ENCODE measurements at regions not wholly inside any gene's neighbourhood (a gene's known extent, or its start where the extent isn't known, plus 50 kb on each side); places are given as distances from the start of the nearest gene placed in this dataset.

DNA sequence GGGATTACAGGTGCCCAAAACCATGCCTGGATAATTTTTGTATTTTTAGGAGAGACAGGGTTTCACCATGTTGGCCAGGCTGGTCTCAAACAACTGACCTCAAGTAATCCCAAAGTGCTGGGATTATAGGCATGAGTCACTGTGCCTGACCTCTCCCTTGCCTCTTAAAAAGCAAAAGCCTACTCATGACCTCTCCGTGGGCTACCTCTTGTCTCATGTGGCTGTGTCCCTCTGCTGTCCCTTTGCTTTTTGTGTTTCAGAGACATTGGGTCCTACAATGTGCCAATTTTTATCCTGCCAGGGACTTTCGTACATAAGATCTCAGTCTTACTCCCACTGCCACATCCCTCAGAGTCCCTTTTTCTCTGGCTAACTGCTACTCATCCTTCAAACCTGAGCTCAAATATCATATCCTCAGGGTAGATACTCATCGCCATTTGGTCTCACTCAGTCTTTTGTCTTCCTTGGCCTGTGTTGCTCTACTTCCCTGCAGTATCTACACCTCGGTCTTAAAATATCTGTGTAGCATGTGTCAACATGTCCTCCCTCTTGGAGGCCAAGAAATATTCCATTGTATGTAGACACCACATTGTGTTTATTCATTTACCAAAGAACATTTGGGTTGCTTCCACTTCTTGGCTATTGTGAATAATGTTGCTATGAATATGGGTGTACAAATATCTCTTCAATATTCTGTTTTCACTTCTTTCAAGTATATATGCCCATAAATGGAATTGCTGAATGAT is 465.0 kb upstream of the KLF6 start:
- WGBS (ENCODE audit: insufficient coverage) = 93% methylated on average over 4 of the region's 4 CpGs
- DNase-seq (ENCODE audit: low read depth in 4 of 6, low spot score in 6 of 6) = no peak
- Histone ChIP-seq H3K4me3 (ENCODE audit: low read depth, low read length) (no peak overlapping the region), H3K27ac (ENCODE audit: low read depth, low read length) (no peak overlapping the region), H3K9me3 (ENCODE audit: control insufficient read depth, insufficient read depth, low read length) (no peaks in the 10 kb centered on the region), H3K36me3 (ENCODE audit: control insufficient read depth, insufficient read depth, low read length) (no peaks in the 10 kb centered on the region), H3K4me1 (ENCODE audit: control insufficient read depth, insufficient read depth, low read length) (no peaks in the 10 kb centered on the region), H3K27me3 (ENCODE audit: control insufficient read depth, insufficient read depth, low read length) (no peaks in the 10 kb centered on the region)

DNA sequence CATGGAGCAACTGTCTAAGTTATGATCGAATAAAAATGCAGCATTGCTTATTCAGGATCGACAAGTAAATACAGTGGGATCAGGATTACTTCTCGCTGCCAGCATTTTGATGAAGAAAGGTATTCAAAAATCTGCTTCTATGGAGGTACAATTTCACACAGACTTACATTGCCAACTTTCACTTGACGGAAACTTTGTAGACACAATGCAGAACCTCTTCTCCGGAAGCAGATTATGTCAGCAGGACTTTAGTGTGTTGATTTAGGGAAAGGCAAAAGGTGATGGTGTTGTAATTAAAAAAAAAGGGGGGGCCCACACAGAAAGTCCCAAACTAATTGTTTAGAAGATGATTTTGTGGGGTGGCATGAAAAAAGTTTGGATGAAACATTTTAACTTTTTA is 462.4 kb upstream of the KLF6 start:
- Histone ChIP-seq H3K36me3 (ENCODE audit: control insufficient read depth, insufficient read depth, low read length) (no peaks in the 10 kb centered on the region), H3K27me3 (ENCODE audit: control insufficient read depth, insufficient read depth, low read length) (no peaks in the 10 kb centered on the region), H3K4me3 (ENCODE audit: low read depth, low read length) (no peak overlapping the region), H3K9me3 (ENCODE audit: control insufficient read depth, insufficient read depth, low read length) (no peaks in the 10 kb centered on the region), H3K27ac (ENCODE audit: low read depth, low read length) (no peak overlapping the region), H3K4me1 (ENCODE audit: control insufficient read depth, insufficient read depth, low read length) (no peaks in the 10 kb centered on the region)
- WGBS (ENCODE audit: insufficient coverage) = 95% methylated on average over 4 of the region's 5 CpGs
- no peak for DNase-seq (ENCODE audit: low read depth in 4 of 6, low spot score in 6 of 6)

DNA sequence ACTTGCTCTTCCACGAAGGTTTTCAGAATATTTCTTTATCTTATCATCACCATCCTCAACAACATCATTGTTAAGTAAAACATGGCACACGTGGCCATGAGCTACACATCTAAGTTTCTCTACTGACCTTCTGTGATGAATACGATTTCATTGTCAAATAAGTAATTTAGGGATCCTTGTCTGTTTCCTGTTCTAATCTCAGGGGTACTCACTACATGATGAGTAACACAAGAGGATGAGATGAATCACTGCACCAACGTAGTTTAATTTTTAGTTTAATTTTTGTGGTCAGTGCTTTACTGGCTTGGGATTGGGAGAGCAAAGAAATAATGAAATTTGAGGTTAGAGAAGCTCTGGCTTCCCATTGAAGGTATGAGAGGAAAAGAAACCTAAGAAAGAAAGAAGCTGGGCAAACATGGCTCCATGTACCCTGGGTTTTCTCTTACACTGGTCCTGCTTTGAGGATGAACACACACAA is 461.9 kb upstream of the KLF6 start:
- 82% methylated on average over 4 of the region's 4 CpGs for WGBS (ENCODE audit: insufficient coverage)
- H3K9me3 ChIP-seq (ENCODE audit: control insufficient read depth, insufficient read depth, low read length) = no peaks in the 10 kb centered on the region
- no peak for DNase-seq (ENCODE audit: low read depth in 4 of 6, low spot score in 6 of 6)
- H3K27me3 ChIP-seq (ENCODE audit: control insufficient read depth, insufficient read depth, low read length) = no peaks in the 10 kb centered on the region
- no peaks in the 10 kb centered on the region for H3K4me1 ChIP-seq (ENCODE audit: control insufficient read depth, insufficient read depth, low read length)
- no peaks in the 10 kb centered on the region for H3K36me3 ChIP-seq (ENCODE audit: control insufficient read depth, insufficient read depth, low read length)
- H3K4me3 ChIP-seq (ENCODE audit: low read depth, low read length) = no peak overlapping the region
- no peak overlapping the region for H3K27ac ChIP-seq (ENCODE audit: low read depth, low read length)

DNA sequence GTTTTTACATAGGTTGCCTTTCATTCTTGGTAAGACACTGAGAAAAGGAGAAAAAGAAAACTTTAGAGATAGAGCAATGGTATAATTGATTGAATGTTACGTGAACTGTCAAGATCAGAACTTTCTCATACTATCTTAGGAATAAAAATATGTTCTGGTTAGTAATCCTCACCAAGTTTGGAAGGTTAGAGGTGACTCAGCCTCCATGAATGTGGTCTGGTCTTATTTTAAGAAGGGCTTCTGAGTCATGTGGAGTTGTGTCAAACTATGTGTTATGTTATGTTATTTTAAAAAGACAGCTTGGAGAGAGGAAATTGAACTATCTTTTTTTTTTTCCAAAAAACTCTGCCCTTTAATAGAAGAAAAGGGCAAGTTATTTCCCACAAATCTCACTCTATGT is 458.6 kb upstream of the KLF6 start:
- Histone ChIP-seq H3K4me1 (ENCODE audit: control insufficient read depth, insufficient read depth, low read length) (no peaks in the 10 kb centered on the region), H3K27ac (ENCODE audit: low read depth, low read length) (peak overlapping the region; percentile 87), H3K9me3 (ENCODE audit: control insufficient read depth, insufficient read depth, low read length) (no peaks in the 10 kb centered on the region), H3K27me3 (ENCODE audit: control insufficient read depth, insufficient read depth, low read length) (no peaks in the 10 kb centered on the region), H3K4me3 (ENCODE audit: low read depth, low read length) (no peak overlapping the region), H3K36me3 (ENCODE audit: control insufficient read depth, insufficient read depth, low read length) (no peaks in the 10 kb centered on the region)
- no CpG with 5 or more reads among the region's 1 CpG for WGBS (ENCODE audit: insufficient coverage)
- no peak for DNase-seq (ENCODE audit: low read depth in 4 of 6, low spot score in 6 of 6)

GRCh38 chr10:4243169-4243568 is 458.2 kb upstream of the KLF6 start:
- Histone ChIP-seq H3K4me3 (ENCODE audit: low read depth, low read length) (no peak overlapping the region), H3K27ac (ENCODE audit: low read depth, low read length) (peak overlapping the region; percentile 87), H3K4me1 (ENCODE audit: control insufficient read depth, insufficient read depth, low read length) (no peaks in the 10 kb centered on the region), H3K27me3 (ENCODE audit: control insufficient read depth, insufficient read depth, low read length) (no peaks in the 10 kb centered on the region), H3K36me3 (ENCODE audit: control insufficient read depth, insufficient read depth, low read length) (no peaks in the 10 kb centered on the region), H3K9me3 (ENCODE audit: control insufficient read depth, insufficient read depth, low read length) (no peaks in the 10 kb centered on the region)
- no CpG with 5 or more reads among the region's 6 CpGs for WGBS (ENCODE audit: insufficient coverage)
- DNase-seq (ENCODE audit: low read depth in 4 of 6, low spot score in 6 of 6) = no peak

DNA sequence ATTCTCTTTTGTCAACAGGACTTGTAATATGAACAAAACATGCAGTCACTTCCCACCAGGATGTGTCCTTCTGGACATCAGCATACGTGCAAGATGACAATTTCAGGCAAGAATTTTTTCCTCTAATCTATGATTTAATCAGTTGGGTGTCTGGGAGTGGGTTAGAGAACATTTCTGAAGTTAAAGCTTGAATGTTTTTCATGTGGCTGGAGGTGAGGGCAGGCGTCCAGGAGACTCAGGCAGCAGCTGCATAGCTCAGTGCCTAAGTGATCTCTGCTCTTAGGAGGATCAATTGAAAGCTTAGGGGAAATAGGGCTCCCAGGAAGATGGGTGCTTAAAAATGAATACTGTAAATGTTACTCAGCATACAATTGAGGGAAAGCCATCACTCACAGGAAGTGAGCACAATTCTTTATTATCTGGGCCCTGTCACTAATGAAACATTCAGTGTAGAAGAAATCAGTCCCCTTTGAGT is 457.6 kb upstream of the KLF6 start:
- Histone ChIP-seq H3K4me1 (ENCODE audit: control insufficient read depth, insufficient read depth, low read length) (no peaks in the 10 kb centered on the region), H3K27ac (ENCODE audit: low read depth, low read length) (peak overlapping the region; percentile 87), H3K4me3 (ENCODE audit: low read depth, low read length) (no peak overlapping the region), H3K36me3 (ENCODE audit: control insufficient read depth, insufficient read depth, low read length) (no peaks in the 10 kb centered on the region), H3K9me3 (ENCODE audit: control insufficient read depth, insufficient read depth, low read length) (no peaks in the 10 kb centered on the region), H3K27me3 (ENCODE audit: control insufficient read depth, insufficient read depth, low read length) (no peaks in the 10 kb centered on the region)
- DNase-seq (ENCODE audit: low read depth in 4 of 6, low spot score in 6 of 6) = peak in 2 of 6 donors; percentile 11 to 57
- WGBS (ENCODE audit: insufficient coverage) = 29% methylated on average over 1 of the region's 2 CpGs

DNA sequence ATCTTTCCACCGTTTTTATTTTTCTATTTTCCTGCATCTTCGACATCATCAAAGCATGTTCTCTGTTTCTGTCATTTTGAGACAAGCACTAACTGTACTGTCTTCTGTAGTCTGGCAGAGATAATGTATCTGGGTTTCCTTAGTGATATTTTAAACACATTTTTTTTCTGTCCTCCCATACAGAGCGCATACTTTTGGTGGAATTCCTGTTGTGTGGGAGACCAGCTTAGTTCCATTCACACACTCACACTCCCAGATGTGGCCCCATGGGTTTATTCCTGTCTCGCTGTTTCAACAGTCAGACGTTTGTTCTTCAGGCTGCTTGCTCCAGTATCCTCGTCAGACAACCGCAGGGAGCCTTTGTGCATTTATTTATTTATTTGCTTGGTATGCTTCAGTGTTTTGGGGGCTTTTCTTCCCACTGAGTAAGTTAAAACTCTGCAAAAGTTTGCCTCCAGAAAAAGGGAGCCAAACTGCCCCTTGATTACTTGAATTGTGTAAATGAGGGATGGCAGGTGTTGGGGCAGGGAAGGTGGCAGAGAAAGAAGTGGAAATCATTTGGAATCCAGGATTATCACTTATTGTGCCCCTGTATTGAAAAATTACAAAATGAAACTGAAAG is 456.8 kb upstream of the KLF6 start:
- Histone ChIP-seq H3K4me1 (ENCODE audit: control insufficient read depth, insufficient read depth, low read length) (no peaks in the 10 kb centered on the region), H3K4me3 (ENCODE audit: low read depth, low read length) (peak overlapping the region; percentile 1), H3K27me3 (ENCODE audit: control insufficient read depth, insufficient read depth, low read length) (no peaks in the 10 kb centered on the region), H3K27ac (ENCODE audit: low read depth, low read length) (peak overlapping the region; percentile 87), H3K9me3 (ENCODE audit: control insufficient read depth, insufficient read depth, low read length) (no peaks in the 10 kb centered on the region), H3K36me3 (ENCODE audit: control insufficient read depth, insufficient read depth, low read length) (no peaks in the 10 kb centered on the region)
- whole genome bisulfite sequencing (ENCODE audit: insufficient coverage) = 10% methylated on average over 3 of the region's 7 CpGs
- peak; percentile 40 to 89 (median 48) for DNase-seq (ENCODE audit: low read depth in 4 of 6, low spot score in 6 of 6)

DNA sequence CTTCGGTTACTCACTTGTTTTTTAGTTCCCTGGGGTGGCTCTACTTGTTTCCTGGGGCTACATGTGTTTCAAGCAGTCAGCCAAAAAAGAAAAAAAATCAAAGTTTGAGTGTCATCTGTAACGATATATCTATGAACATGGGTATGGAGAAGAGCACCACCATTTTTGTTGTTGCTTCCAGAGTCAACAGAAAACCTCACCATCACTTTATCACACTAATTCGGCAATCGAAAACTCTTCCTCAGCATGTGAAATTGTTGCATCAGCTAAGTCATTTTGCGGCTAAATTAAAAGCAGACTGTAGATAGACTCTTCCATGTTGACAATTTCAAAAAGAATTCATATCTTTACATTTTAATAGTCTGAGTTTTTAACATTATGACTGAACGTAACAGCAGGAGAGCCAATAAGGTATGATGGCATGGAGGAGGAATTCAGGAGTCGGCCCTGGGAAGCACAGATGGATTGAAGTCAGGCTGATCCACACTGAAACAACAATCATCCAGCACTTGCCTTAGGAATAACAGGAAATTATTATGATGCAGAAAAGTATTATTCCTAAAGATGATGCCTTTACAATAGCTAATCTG is 455.7 kb upstream of the KLF6 start:
- no peak overlapping the region for H3K4me3 ChIP-seq (ENCODE audit: low read depth, low read length)
- no peaks in the 10 kb centered on the region for H3K27me3 ChIP-seq (ENCODE audit: control insufficient read depth, insufficient read depth, low read length)
- peak in 2 of 6 donors; percentile 22 to 37 for DNase-seq (ENCODE audit: low read depth in 4 of 6, low spot score in 6 of 6)
- H3K9me3 ChIP-seq (ENCODE audit: control insufficient read depth, insufficient read depth, low read length) = no peaks in the 10 kb centered on the region
- H3K27ac ChIP-seq (ENCODE audit: low read depth, low read length) = peak overlapping the region; percentile 87
- H3K4me1 ChIP-seq (ENCODE audit: control insufficient read depth, insufficient read depth, low read length) = no peaks in the 10 kb centered on the region
- H3K36me3 ChIP-seq (ENCODE audit: control insufficient read depth, insufficient read depth, low read length) = no peaks in the 10 kb centered on the region
- WGBS (ENCODE audit: insufficient coverage) = no CpG with 5 or more reads among the region's 7 CpGs

- H3K36me3 ChIP-seq (ENCODE audit: control insufficient read depth, insufficient read depth, low read length) = no peaks in the 10 kb centered on the region
- peak in 1 of 6 donors; percentile 84 for DNase-seq (ENCODE audit: low read depth in 4 of 6, low spot score in 6 of 6)
- no peaks in the 10 kb centered on the region for H3K27me3 ChIP-seq (ENCODE audit: control insufficient read depth, insufficient read depth, low read length)
- WGBS (ENCODE audit: insufficient coverage) = no CpG with 5 or more reads among the region's 3 CpGs
- H3K4me3 ChIP-seq (ENCODE audit: low read depth, low read length) = no peak overlapping the region
- no peaks in the 10 kb centered on the region for H3K9me3 ChIP-seq (ENCODE audit: control insufficient read depth, insufficient read depth, low read length)
- H3K27ac ChIP-seq (ENCODE audit: low read depth, low read length) = no peak overlapping the region
- no peaks in the 10 kb centered on the region for H3K4me1 ChIP-seq (ENCODE audit: control insufficient read depth, insufficient read depth, low read length)
Measured at GRCh38 chr10:4239186-4239585, 454.2 kb upstream of the KLF6 start.
